Stimulated activated CD8-positive, alpha-beta memory T cell treated with anti-CD3 and anti-CD28 coated beads, Interleukin-4, amount 100 ng/mL, for 48 hours (primary cell): ENCODE measurements at regions not wholly inside any gene's neighbourhood (a gene's known extent, or its start where the extent isn't known, plus 50 kb on each side); places are given as distances from the start of the nearest gene placed in this dataset.
"Not testable (repeated sequence)": the region's sequence is repeated elsewhere in the genome, so short reads cannot be mapped to it uniquely, and the experiment has no call there.

Experiments used
- DNase-seq: peaks from one replicate; pipeline ENCODE4 v3.0.0-alpha.2; 2020

GRCh38 chrX:943035-943434 lies 269.4 kb downstream of the CRLF2 start:
- DNase-seq: no peak

GRCh38 chrX:940691-941090 lies 271.8 kb downstream of the CRLF2 start:
- no peak for DNase-seq

GRCh38 chrX:936979-937769 lies 275.3 kb downstream of the CRLF2 start:
- DNase-seq: no peak

GRCh38 chrX:933611-934010 lies 278.8 kb downstream of the CRLF2 start:
- no peak for DNase-seq

GRCh38 chrX:928606-929005 lies 283.8 kb downstream of the CRLF2 start:
- no peak for DNase-seq

- no peak for DNase-seq
Observed at GRCh38 chrX:926991-927390, 285.5 kb downstream of the CRLF2 start.

- no peak for DNase-seq
Observed at GRCh38 chrX:926070-926469, 286.4 kb downstream of the CRLF2 start.

- no peak for DNase-seq
Observed at GRCh38 chrX:925652-926061, 286.8 kb downstream of the CRLF2 start.

- DNase-seq: no peak
Observed at GRCh38 chrX:925094-925493, 287.4 kb downstream of the CRLF2 start.

GRCh38 chrX:924017-924416 lies 288.4 kb downstream of the CRLF2 start:
- no peak for DNase-seq

- DNase-seq: no peak
Observed at GRCh38 chrX:920234-920799, 289.7 kb downstream of the SHOX start.

- no peak for DNase-seq
Observed at GRCh38 chrX:916230-916599, 285.6 kb downstream of the SHOX start.

GRCh38 chrX:915427-916229 lies 285.0 kb downstream of the SHOX start:
- DNase-seq: no peak

GRCh38 chrX:914206-914605 lies 283.6 kb downstream of the SHOX start:
- DNase-seq: no peak

- DNase-seq: no peak
Observed at GRCh38 chrX:912677-913076, 282.1 kb downstream of the SHOX start.

GRCh38 chrX:909068-909467 lies 278.5 kb downstream of the SHOX start:
- DNase-seq: not testable (repeated sequence)

GRCh38 chrX:906586-906985 lies 276.0 kb downstream of the SHOX start:
- DNase-seq: no peak

- no peak for DNase-seq
Observed at GRCh38 chrX:905848-906566, 275.4 kb downstream of the SHOX start.

- DNase-seq: no peak
Observed at GRCh38 chrX:903116-903515, 272.5 kb downstream of the SHOX start.

GRCh38 chrX:896256-896655 lies 265.7 kb downstream of the SHOX start:
- no peak for DNase-seq

GRCh38 chrX:889966-890651 lies 259.5 kb downstream of the SHOX start:
- DNase-seq: no peak

GRCh38 chrX:887724-888123 lies 257.1 kb downstream of the SHOX start:
- not testable (repeated sequence) for DNase-seq

GRCh38 chrX:883588-883987 lies 253.0 kb downstream of the SHOX start:
- DNase-seq: no peak
